ENCODE measurements at regions not wholly inside any gene's neighbourhood (a gene's known extent, or its start where the extent isn't known, plus 50 kb on each side); places are given as distances from the start of the nearest gene placed in this dataset.

GRCh38 chr7:136166521-136166920 is 189.4 kb upstream of the MTPN start:
- Histone ChIP-seq H3K9me3 (no peaks in the 10 kb centered on the region), H3K4me3 (ENCODE audit: low read depth in 1 of 2, low read length in 1 of 2) (no peak overlapping the region), H3K27ac (no peak overlapping the region), H3K4me1 (ENCODE audit: control insufficient read depth in 1 of 2, insufficient read depth in 1 of 2, low read depth in 1 of 2, low read length in 1 of 2) (no peaks in the 10 kb centered on the region), H3K36me3 (no peaks in the 10 kb centered on the region), H3K27me3 (no peaks in the 10 kb centered on the region)
- TF ChIP-seq CTCF (IDR thresholded peaks at IDR 0.05) = no peak

DNA sequence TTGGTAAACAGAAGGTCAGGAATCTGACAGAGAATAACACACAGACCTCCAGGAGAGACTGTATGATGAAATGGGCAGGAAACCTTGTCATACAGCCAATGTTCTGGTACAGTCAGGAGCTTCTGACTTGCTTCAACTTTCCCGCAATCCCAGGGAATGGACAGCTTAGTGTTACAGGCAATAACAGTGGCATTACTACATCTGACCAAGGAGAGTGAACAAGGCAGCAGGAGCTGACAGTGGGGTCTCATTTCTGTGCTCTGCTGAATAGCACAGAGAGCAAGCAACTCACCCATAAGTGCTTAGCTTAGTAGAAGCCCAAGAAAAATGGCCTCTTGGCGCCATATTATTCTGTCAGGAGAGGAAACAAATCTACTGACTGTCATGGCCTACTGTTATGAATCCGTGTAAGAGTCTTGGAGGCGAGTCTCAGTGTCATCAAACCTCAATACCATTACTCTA is 186.2 kb upstream of the MTPN start:
- Histone ChIP-seq H3K36me3 (no peaks in the 10 kb centered on the region), H3K9me3 (no peaks in the 10 kb centered on the region), H3K4me3 (ENCODE audit: low read depth in 1 of 2, low read length in 1 of 2) (no peak overlapping the region), H3K4me1 (ENCODE audit: control insufficient read depth in 1 of 2, insufficient read depth in 1 of 2, low read depth in 1 of 2, low read length in 1 of 2) (no peaks in the 10 kb centered on the region), H3K27me3 (no peaks in the 10 kb centered on the region), H3K27ac (no peak overlapping the region)
- TF ChIP-seq CTCF (IDR thresholded peaks at IDR 0.05) = no peak

GRCh38 chr7:136150311-136150710 is 173.2 kb upstream of the MTPN start:
- no peak overlapping the region for H3K4me3 ChIP-seq (ENCODE audit: low read depth in 1 of 2, low read length in 1 of 2)
- no peaks in the 10 kb centered on the region for H3K9me3 ChIP-seq
- H3K27me3 ChIP-seq = no peaks in the 10 kb centered on the region
- TF ChIP-seq CTCF (IDR thresholded peaks at IDR 0.05) = no peak
- H3K36me3 ChIP-seq = no peaks in the 10 kb centered on the region
- H3K4me1 ChIP-seq (ENCODE audit: control insufficient read depth in 1 of 2, insufficient read depth in 1 of 2, low read depth in 1 of 2, low read length in 1 of 2) = no peaks in the 10 kb centered on the region
- H3K27ac ChIP-seq = no peak overlapping the region

- Histone ChIP-seq H3K4me3 (ENCODE audit: low read depth in 1 of 2, low read length in 1 of 2) (no peak overlapping the region), H3K36me3 (no peaks in the 10 kb centered on the region), H3K27ac (no peak overlapping the region), H3K9me3 (no peaks in the 10 kb centered on the region), H3K27me3 (no peaks in the 10 kb centered on the region), H3K4me1 (ENCODE audit: control insufficient read depth in 1 of 2, insufficient read depth in 1 of 2, low read depth in 1 of 2, low read length in 1 of 2) (no peaks in the 10 kb centered on the region)
- TF ChIP-seq CTCF (IDR thresholded peaks at IDR 0.05) = no peak
Observed at GRCh38 chr7:136148920-136149319, 171.8 kb upstream of the MTPN start.

- no peaks in the 10 kb centered on the region for H3K27me3 ChIP-seq
- H3K4me3 ChIP-seq (ENCODE audit: low read depth in 1 of 2, low read length in 1 of 2) = no peak overlapping the region
- H3K27ac ChIP-seq = no peak overlapping the region
- no peak for TF ChIP-seq CTCF (IDR thresholded peaks at IDR 0.05)
- no peaks in the 10 kb centered on the region for H3K9me3 ChIP-seq
- no peaks in the 10 kb centered on the region for H3K36me3 ChIP-seq
- H3K4me1 ChIP-seq (ENCODE audit: control insufficient read depth in 1 of 2, insufficient read depth in 1 of 2, low read depth in 1 of 2, low read length in 1 of 2) = no peaks in the 10 kb centered on the region
Observed at GRCh38 chr7:136146925-136147324, 169.8 kb upstream of the MTPN start.

DNA sequence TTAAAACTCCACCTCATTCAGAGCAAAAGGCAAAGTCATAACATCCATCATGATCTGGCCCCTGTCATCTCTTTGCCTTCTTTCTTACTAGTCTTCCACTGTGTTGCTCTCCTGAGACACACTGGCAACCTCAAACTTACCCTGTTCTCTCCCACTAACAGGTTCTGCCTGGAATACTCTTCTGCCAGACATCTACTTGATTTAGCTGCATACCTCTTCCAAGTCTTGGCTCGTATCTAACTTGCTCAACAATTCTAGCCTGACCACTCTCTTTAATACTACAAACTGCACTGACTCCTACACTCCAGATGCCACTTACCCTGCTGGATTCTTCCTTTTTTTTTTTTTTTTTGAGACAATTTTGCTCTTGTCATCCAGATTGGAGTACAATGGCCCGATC is 167.0 kb upstream of the MTPN start:
- no peaks in the 10 kb centered on the region for H3K9me3 ChIP-seq
- no peak for TF ChIP-seq CTCF (IDR thresholded peaks at IDR 0.05)
- no peak overlapping the region for H3K27ac ChIP-seq
- H3K27me3 ChIP-seq = no peaks in the 10 kb centered on the region
- no peak overlapping the region for H3K4me3 ChIP-seq (ENCODE audit: low read depth in 1 of 2, low read length in 1 of 2)
- no peaks in the 10 kb centered on the region for H3K36me3 ChIP-seq
- H3K4me1 ChIP-seq (ENCODE audit: control insufficient read depth in 1 of 2, insufficient read depth in 1 of 2, low read depth in 1 of 2, low read length in 1 of 2) = no peaks in the 10 kb centered on the region
